Activated CD8-positive, alpha-beta T cell treated with anti-CD3 and anti-CD28 coated beads, Interleukin-2, amount 10 ng/mL, durations not matched to agents 7 days and 5 days (primary cell): ENCODE measurements at regions not wholly inside any gene's neighbourhood (a gene's known extent, or its start where the extent isn't known, plus 50 kb on each side); places are given as distances from the start of the nearest gene placed in this dataset.
"Not testable (repeated sequence)": the region's sequence is repeated elsewhere in the genome, so short reads cannot be mapped to it uniquely, and the experiment has no call there.

Experiments used
- ATAC-seq: fragments of 150-1000 bp; cut with Tn5 transposase; one replicate; pipeline ENCODE4 v1.10.0; 2021; ENCODE audit warnings: moderate library complexity
- CTCF ChIA-PET: fragments of 350-600 bp; sonication (Branson Sonifier 250); formaldehyde crosslinking; loops from one replicate; lab custom pipeline; 2021; ENCODE audit warnings: antibody characterized with exemption; lab: Charles Lee
- POLR2A ChIA-PET: fragments of 350-600 bp; sonication (Branson Sonifier 250); formaldehyde crosslinking; loops from one replicate; lab custom pipeline; 2021; ENCODE audit warnings: antibody characterized with exemption; lab: Charles Lee
- DNase-seq: peaks from one replicate; pipeline ENCODE4 v3.0.0-alpha.2; 2020
- H3K27ac Mint-ChIP-seq: one replicate; pipeline ENCODE4 v1.8.0; 2021; ENCODE audit warnings: mild to moderate bottlenecking, mixed read lengths
- H3K27me3 Mint-ChIP-seq: one replicate; pipeline ENCODE4 v1.8.0; 2021; ENCODE audit warnings: low read depth, mixed read lengths
- H3K36me3 Mint-ChIP-seq: one replicate; pipeline ENCODE4 v1.8.0; 2021; ENCODE audit warnings: low read depth, mixed read lengths
- H3K4me1 Mint-ChIP-seq: one replicate; pipeline ENCODE4 v1.8.0; 2021; ENCODE audit warnings: low read depth, mixed read lengths
- H3K4me3 Mint-ChIP-seq: one replicate; pipeline ENCODE4 v1.8.0; 2021; ENCODE audit warnings: mild to moderate bottlenecking, mixed read lengths
- H3K9me3 Mint-ChIP-seq: one replicate; pipeline ENCODE4 v1.8.0; 2022; ENCODE audit warnings: mixed read lengths; ENCODE audit not compliant: insufficient read depth

- ATAC-seq = no peak
- no peaks in the 10 kb centered on the region for H3K9me3 Mint-ChIP-seq
- no peak overlapping the region for H3K27ac Mint-ChIP-seq
- ChIA-PET POLR2A (no interaction called here), CTCF (no interaction called here)
- no peaks in the 10 kb centered on the region for H3K4me1 Mint-ChIP-seq
- H3K4me3 Mint-ChIP-seq = no peak overlapping the region
- H3K36me3 Mint-ChIP-seq = no peaks in the 10 kb centered on the region
- DNase-seq = no peak
- H3K27me3 Mint-ChIP-seq = no peaks in the 10 kb centered on the region
Observed at GRCh38 chr3:88301273-88301995, 151.7 kb downstream of the C3orf38 start.

GRCh38 chr3:88301996-88302393 is 152.2 kb downstream of the C3orf38 start:
- POLR2A ChIA-PET = no interaction called here
- no peak for DNase-seq
- Mint-ChIP-seq H3K4me1 (no peaks in the 10 kb centered on the region), H3K4me3 (no peak overlapping the region), H3K27me3 (no peaks in the 10 kb centered on the region), H3K36me3 (no peaks in the 10 kb centered on the region), H3K9me3 (no peaks in the 10 kb centered on the region), H3K27ac (no peak overlapping the region)
- no peak for ATAC-seq
- CTCF ChIA-PET = no interaction called here

GRCh38 chr3:88303331-88303904 is 153.7 kb downstream of the C3orf38 start:
- H3K9me3 Mint-ChIP-seq, CTCF ChIA-PET, DNase-seq, H3K36me3 Mint-ChIP-seq, ATAC-seq, H3K4me3 Mint-ChIP-seq, H3K4me1 Mint-ChIP-seq, POLR2A ChIA-PET, H3K27me3 Mint-ChIP-seq, H3K27ac Mint-ChIP-seq: not testable (repeated sequence)

- ChIA-PET CTCF (no interaction called here), POLR2A (no interaction called here)
- H3K4me3 Mint-ChIP-seq = no peak overlapping the region
- H3K9me3 Mint-ChIP-seq = no peaks in the 10 kb centered on the region
- no peaks in the 10 kb centered on the region for H3K36me3 Mint-ChIP-seq
- H3K27ac Mint-ChIP-seq = no peak overlapping the region
- no peaks in the 10 kb centered on the region for H3K27me3 Mint-ChIP-seq
- DNase-seq (no peak), ATAC-seq (no peak)
- no peaks in the 10 kb centered on the region for H3K4me1 Mint-ChIP-seq
Observed at GRCh38 chr3:88307666-88308065, 157.9 kb downstream of the C3orf38 start.

- H3K4me3 Mint-ChIP-seq = no peak overlapping the region
- H3K27me3 Mint-ChIP-seq = no peaks in the 10 kb centered on the region
- no peaks in the 10 kb centered on the region for H3K4me1 Mint-ChIP-seq
- no peaks in the 10 kb centered on the region for H3K9me3 Mint-ChIP-seq
- ATAC-seq (no peak), DNase-seq (no peak)
- H3K27ac Mint-ChIP-seq = no peak overlapping the region
- no peaks in the 10 kb centered on the region for H3K36me3 Mint-ChIP-seq
- ChIA-PET POLR2A (no interaction called here), CTCF (no interaction called here)
Observed at GRCh38 chr3:88311826-88312225, 162.1 kb downstream of the C3orf38 start.

GRCh38 chr3:88312256-88312655 is 162.5 kb downstream of the C3orf38 start:
- DNase-seq = no peak
- H3K27ac Mint-ChIP-seq = no peak overlapping the region
- no peaks in the 10 kb centered on the region for H3K4me1 Mint-ChIP-seq
- H3K27me3 Mint-ChIP-seq = no peaks in the 10 kb centered on the region
- ATAC-seq = no peak
- CTCF ChIA-PET = no interaction called here
- no peak overlapping the region for H3K4me3 Mint-ChIP-seq
- POLR2A ChIA-PET = no interaction called here
- H3K36me3 Mint-ChIP-seq = no peaks in the 10 kb centered on the region
- no peaks in the 10 kb centered on the region for H3K9me3 Mint-ChIP-seq

GRCh38 chr3:88318067-88318466 is 168.3 kb downstream of the C3orf38 start:
- no peak for ATAC-seq
- DNase-seq = no peak
- H3K4me3 Mint-ChIP-seq = no peak overlapping the region
- no peaks in the 10 kb centered on the region for H3K36me3 Mint-ChIP-seq
- CTCF ChIA-PET = no interaction called here
- H3K27me3 Mint-ChIP-seq = no peaks in the 10 kb centered on the region
- POLR2A ChIA-PET = no interaction called here
- no peaks in the 10 kb centered on the region for H3K4me1 Mint-ChIP-seq
- H3K9me3 Mint-ChIP-seq = no peaks in the 10 kb centered on the region
- H3K27ac Mint-ChIP-seq = no peak overlapping the region

GRCh38 chr3:88321363-88322050 is 171.7 kb downstream of the C3orf38 start:
- no peak overlapping the region for H3K4me3 Mint-ChIP-seq
- ChIA-PET CTCF (no interaction called here), POLR2A (no interaction called here)
- H3K27ac Mint-ChIP-seq = no peak overlapping the region
- H3K4me1 Mint-ChIP-seq = no peaks in the 10 kb centered on the region
- no peaks in the 10 kb centered on the region for H3K27me3 Mint-ChIP-seq
- H3K36me3 Mint-ChIP-seq = no peaks in the 10 kb centered on the region
- no peak for ATAC-seq
- no peak for DNase-seq
- no peaks in the 10 kb centered on the region for H3K9me3 Mint-ChIP-seq

GRCh38 chr3:88324788-88325187 is 175.0 kb downstream of the C3orf38 start:
- H3K27me3 Mint-ChIP-seq = no peaks in the 10 kb centered on the region
- POLR2A ChIA-PET = no interaction called here
- H3K36me3 Mint-ChIP-seq = no peaks in the 10 kb centered on the region
- H3K27ac Mint-ChIP-seq = no peak overlapping the region
- ATAC-seq = no peak
- H3K9me3 Mint-ChIP-seq = no peaks in the 10 kb centered on the region
- H3K4me1 Mint-ChIP-seq = no peaks in the 10 kb centered on the region
- CTCF ChIA-PET = no interaction called here
- no peak overlapping the region for H3K4me3 Mint-ChIP-seq
- DNase-seq = no peak

GRCh38 chr3:88334187-88334868 is 184.6 kb downstream of the C3orf38 start:
- no peak overlapping the region for H3K4me3 Mint-ChIP-seq
- POLR2A ChIA-PET = no interaction called here
- no peak overlapping the region for H3K27ac Mint-ChIP-seq
- H3K27me3 Mint-ChIP-seq = no peaks in the 10 kb centered on the region
- ATAC-seq = no peak
- no peaks in the 10 kb centered on the region for H3K4me1 Mint-ChIP-seq
- CTCF ChIA-PET = no interaction called here
- H3K36me3 Mint-ChIP-seq = no peaks in the 10 kb centered on the region
- peaks cover 7% of the 10 kb centered on the region for H3K9me3 Mint-ChIP-seq
- DNase-seq = no peak

- Mint-ChIP-seq H3K9me3 (peaks cover 7% of the 10 kb centered on the region), H3K27me3 (no peaks in the 10 kb centered on the region), H3K4me3 (no peak overlapping the region), H3K36me3 (no peaks in the 10 kb centered on the region), H3K4me1 (no peaks in the 10 kb centered on the region), H3K27ac (no peak overlapping the region)
- ATAC-seq = no peak
- ChIA-PET POLR2A (no interaction called here), CTCF (no interaction called here)
- no peak for DNase-seq
Observed at GRCh38 chr3:88336894-88337293, 187.1 kb downstream of the C3orf38 start.

- DNase-seq (no peak), ATAC-seq (no peak)
- Mint-ChIP-seq H3K4me3 (no peak overlapping the region), H3K27me3 (no peaks in the 10 kb centered on the region), H3K9me3 (no peaks in the 10 kb centered on the region), H3K36me3 (no peaks in the 10 kb centered on the region), H3K4me1 (no peaks in the 10 kb centered on the region), H3K27ac (no peak overlapping the region)
- ChIA-PET POLR2A (no interaction called here), CTCF (no interaction called here)
Observed at GRCh38 chr3:88343264-88343663, 193.5 kb downstream of the C3orf38 start.
